HCT116 (cell line): ENCODE measurements at regions not wholly inside any gene's neighbourhood (a gene's known extent, or its start where the extent isn't known, plus 50 kb on each side); places are given as distances from the start of the nearest gene placed in this dataset.

ENCODE experiments used
- CTCF ChIP-seq, 3 experiments: fragments of 200-600 bp in 1 of 3; sonication (generic) in 1 of 3; IDR thresholded peaks in 2 of 3; conservative IDR thresholded peaks in 1 of 3; 2 replicates each; pipeline ENCODE4 v1.5.1; 2012 to 2017; ENCODE audit warnings: low read depth in 2 of 3, low read length in 2 of 3, antibody characterized with exemption in 1 of 3, borderline replicate concordance in 1 of 3, control low read depth in 1 of 3, mild to moderate bottlenecking in 1 of 3, mixed read lengths in 1 of 3, mixed run types in 1 of 3, moderate library complexity in 1 of 3; ENCODE audit not compliant: insufficient read depth in 1 of 3
- EZH2 ChIP-seq: fragments of 200-600 bp; sonication (generic); IDR thresholded peaks from 2 replicates; pipeline ENCODE4 v1.6.1; 2017; ENCODE audit warnings: antibody characterized with exemption, mixed run types
- MAX ChIP-seq: IDR thresholded peaks from 2 replicates; pipeline ENCODE4 v1.6.1; 2012
- POLR2A ChIP-seq: IDR thresholded peaks from 2 replicates; pipeline ENCODE4 v1.7.0; 2011; ENCODE audit warnings: borderline replicate concordance; ENCODE audit not compliant: insufficient read depth, insufficient read length; ENCODE audit errors: extremely low read depth
- POLR2AphosphoS5 ChIP-seq: IDR thresholded peaks from 2 replicates; pipeline ENCODE4 v1.6.1; 2011; ENCODE audit warnings: mild to moderate bottlenecking, low read depth, low read length, moderate library complexity
- SIN3A ChIP-seq: IDR thresholded peaks from 2 replicates; pipeline ENCODE4 v1.6.1; 2012; ENCODE audit warnings: low read depth
- ZNF274 ChIP-seq: fragments of 200-500 bp; sonication (Bioruptor generic); IDR thresholded peaks from 2 replicates; pipeline ENCODE4 v1.6.1; 2014; ENCODE audit warnings: mild to moderate bottlenecking, low read depth, low read length, inconsistent platforms
- TF ChIP-seq, protein P1 (sequence below): IDR thresholded peaks from 2 replicates; pipeline ENCODE4 v1.6.1; 2012; ENCODE audit warnings: low read depth

GRCh38 chr9:135353935-135354334 is 125.6 kb upstream of the PPP1R26 start:
- no peak for TF ChIP-seq CTCF (IDR thresholded peaks at IDR 0.05 in 2 of 3, conservative IDR thresholded peaks at IDR 0.05 in 1 of 3; ENCODE audit: borderline replicate concordance in 1 of 3, insufficient read depth in 1 of 3, low read depth in 2 of 3, low read length in 2 of 3)
- TF ChIP-seq EZH2: no peak
- no peak for TF ChIP-seq ZNF274
- no peak for TF ChIP-seq POLR2AphosphoS5
- TF ChIP-seq POLR2A: no peak
- TF ChIP-seq MAX: no peak
- no peak for TF ChIP-seq SIN3A
- TF ChIP-seq, protein P1, sequence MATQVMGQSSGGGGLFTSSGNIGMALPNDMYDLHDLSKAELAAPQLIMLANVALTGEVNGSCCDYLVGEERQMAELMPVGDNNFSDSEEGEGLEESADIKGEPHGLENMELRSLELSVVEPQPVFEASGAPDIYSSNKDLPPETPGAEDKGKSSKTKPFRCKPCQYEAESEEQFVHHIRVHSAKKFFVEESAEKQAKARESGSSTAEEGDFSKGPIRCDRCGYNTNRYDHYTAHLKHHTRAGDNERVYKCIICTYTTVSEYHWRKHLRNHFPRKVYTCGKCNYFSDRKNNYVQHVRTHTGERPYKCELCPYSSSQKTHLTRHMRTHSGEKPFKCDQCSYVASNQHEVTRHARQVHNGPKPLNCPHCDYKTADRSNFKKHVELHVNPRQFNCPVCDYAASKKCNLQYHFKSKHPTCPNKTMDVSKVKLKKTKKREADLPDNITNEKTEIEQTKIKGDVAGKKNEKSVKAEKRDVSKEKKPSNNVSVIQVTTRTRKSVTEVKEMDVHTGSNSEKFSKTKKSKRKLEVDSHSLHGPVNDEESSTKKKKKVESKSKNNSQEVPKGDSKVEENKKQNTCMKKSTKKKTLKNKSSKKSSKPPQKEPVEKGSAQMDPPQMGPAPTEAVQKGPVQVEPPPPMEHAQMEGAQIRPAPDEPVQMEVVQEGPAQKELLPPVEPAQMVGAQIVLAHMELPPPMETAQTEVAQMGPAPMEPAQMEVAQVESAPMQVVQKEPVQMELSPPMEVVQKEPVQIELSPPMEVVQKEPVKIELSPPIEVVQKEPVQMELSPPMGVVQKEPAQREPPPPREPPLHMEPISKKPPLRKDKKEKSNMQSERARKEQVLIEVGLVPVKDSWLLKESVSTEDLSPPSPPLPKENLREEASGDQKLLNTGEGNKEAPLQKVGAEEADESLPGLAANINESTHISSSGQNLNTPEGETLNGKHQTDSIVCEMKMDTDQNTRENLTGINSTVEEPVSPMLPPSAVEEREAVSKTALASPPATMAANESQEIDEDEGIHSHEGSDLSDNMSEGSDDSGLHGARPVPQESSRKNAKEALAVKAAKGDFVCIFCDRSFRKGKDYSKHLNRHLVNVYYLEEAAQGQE: no peak
